Left renal pelvis (tissue), 4 donors: ENCODE measurements at regions not wholly inside any gene's neighbourhood (a gene's known extent, or its start where the extent isn't known, plus 50 kb on each side); places are given as distances from the start of the nearest gene placed in this dataset.

ENCODE experiments used
- DNase-seq, 4 donors: peaks; one replicate each; pipeline ENCODE4 v3.0.0-alpha.2; 2013; ENCODE audit warnings: low read depth in 4 of 4, low spot score in 3 of 4

DNA sequence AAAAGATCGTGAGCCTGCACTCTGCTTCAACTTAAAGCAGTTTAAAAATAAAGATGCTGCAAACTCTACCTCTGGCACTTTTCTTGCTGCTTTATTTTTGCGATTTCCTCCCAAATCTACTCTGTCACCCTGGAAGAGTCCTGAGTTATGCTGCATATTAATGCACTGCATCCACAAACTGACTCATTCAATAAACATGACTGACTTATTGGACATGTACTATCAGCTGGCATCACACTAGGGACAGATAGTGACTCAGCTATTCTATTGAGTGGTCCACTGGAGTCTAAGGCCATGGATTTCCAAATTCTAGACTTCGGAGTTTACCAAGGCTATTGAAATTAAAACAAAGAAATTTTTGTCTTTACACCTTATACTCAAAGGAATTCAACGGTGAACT, 90.7 kb upstream of the PTPRR start:
- no peak for DNase-seq

DNA sequence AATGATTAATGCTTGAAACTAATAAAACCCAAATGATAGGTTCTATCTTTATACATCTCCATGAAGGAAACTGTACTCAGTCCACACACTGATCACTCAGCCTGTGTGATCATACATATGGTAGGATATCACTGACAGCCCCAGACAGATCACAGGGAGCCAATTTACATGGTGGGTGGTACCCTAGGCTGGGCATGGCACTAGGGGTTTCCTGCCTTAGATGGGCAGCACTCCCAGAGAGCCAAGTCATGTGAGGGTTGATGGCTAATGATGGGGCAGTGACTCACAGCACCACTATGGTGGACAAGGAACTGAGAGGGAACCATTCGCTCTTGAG, 89.6 kb upstream of the PTPRR start:
- DNase-seq = no peak

DNA sequence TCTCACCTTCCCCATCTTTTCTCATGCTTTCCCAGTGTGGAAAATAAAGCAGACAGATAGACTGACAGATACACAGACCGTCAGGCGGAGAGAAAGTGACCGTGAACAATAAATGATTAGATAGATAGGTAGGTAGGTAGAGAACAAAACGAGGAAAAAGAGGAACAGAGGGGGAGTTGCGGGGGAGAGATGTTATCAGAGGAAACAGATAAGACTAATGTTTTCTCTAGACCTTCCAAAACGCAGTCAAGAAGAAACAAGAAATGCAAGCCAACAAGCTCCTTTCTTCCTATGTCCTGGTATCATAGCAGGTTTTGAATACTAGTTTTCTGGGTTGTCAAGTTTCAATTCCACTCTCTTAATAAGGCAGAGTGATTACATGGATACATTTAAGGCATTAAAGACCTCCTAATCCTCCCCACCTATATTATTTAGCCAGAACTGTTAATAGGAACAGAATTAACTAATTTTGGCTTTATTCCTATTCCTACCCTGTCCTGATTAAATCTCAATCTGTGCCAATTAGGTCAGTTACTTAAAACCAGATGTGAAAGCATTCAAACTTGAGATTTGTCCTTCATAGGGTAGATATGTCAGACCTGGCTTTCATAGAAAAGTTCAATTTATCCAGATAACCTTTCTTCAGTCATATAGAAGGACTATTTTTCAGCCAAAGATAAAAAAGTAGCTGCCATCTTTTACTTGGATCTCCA, 89.0 kb upstream of the PTPRR start:
- DNase-seq = no peak

DNA sequence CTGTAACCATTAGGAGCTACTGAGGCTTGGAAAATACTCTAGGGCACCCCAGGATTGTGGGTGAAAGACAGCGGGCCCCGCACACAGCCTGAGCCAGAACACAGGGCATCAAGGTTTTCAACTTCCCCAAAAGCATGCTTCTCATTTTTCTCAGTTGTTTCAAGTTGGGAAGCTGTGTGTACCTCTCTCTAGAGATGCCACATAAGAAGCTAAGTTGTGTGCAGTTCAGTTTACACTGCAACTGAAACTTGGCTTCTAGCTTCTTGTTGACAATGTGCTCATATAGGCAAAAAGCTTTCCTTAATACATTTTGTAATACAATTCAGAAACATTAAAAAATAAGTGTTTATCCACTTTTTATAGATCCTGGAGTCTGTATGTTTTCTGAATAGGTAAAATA, 88.1 kb upstream of the PTPRR start:
- DNase-seq = no peak

DNA sequence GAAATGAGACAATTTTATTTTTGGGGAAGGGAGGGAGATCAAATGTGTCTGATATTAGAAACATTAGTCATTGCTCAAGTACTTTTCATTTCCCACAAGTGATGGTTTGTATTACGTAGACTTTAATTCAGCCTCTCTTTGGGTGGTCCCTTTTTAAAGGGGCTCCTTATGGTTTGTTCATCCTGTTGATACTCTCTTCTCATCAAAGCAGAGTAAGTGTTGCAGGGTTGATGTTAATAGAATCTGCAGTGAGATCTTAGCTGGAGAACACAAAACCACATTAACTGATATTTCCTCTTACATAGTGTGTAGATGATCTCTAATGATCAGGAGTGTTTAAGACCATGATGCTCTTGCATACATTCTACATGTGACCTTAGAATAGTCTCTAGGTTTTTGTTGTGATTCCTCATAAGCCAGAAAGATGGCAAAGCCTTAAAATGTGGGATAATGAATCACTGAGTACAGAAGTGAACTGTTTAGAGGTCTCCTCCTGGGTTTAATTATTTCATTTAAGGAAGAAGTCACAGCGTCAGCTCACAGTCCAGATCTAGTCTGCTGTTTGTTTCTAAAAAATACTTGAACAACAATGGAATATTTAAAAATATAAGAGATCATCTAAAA, 87.4 kb upstream of the PTPRR start:
- no peak for DNase-seq

DNA sequence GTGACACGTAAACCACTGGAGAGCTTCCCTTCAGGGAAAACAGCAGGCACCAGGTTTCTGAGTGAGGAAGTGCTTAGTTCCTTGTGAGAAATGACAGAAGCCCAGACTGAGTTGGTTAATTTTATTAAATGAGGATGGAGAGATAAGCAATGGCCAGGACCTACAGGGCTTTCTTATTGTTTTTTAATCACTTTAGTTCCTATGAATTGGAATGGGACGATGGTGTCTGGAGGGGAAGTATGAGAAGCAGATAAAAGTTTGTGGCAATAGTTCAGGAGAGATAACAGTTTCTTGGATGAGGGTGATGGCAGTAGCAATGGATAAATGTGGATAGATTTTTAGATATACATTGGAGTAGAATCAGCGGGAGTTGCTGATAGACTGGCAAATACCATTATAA, 86.5 kb upstream of the PTPRR start:
- DNase-seq = no peak

DNA sequence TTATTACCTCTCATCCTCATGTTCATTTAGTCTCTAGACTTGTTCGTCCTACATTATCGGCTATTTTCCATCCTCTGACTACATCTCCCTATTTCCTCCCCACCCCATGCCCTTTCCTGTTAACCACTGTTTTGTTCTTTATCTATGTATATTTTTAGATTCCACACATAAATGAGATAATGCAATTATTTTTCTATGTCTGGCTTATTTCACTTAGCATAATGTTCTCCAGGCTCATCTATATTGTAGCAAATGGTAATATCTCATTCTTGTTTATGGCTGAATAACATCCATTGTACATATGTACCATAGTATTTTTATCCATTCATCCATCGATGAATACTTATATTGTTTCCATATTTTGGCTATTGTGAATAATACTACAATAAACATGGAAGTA, 84.6 kb upstream of the PTPRR start:
- no peak for DNase-seq

DNA sequence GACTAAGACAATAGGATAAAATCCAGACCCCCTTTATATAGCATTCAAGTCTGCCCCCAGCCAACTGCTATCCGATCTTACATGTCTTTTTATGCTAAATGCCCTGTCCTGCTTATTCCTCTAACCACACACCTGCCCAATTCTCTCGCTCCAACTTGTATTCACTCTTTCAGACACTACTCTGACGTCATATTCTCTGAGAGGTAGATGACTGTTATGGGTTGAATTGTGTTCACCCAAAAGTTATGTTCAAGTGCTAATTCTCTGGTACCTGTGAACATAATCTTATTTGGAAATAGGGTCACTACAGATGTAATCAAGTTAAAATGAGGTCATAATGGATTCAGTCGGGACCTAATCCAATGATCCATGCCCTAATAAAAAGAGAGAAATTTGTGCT, 84.0 kb upstream of the PTPRR start:
- DNase-seq = no peak

DNA sequence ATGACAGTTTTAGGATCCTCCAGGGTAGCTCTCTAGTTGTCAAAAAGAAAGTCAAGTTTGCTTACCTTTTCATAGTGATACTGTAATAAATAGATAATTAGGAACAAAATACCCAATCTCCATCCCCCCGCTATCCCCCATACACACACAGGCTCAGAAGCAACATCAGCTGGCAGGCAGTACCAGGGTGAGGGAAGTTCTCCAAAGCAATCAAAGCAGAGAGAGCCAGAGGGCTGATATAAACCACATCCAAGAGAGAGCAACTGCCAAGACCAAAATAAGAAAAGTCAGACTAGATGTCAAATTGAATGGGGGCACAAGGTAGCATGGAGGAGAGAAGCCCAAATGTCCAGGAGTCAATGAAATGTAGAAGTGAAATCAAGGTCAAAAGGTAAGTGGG, 80.2 kb upstream of the PTPRR start:
- DNase-seq = no peak

DNA sequence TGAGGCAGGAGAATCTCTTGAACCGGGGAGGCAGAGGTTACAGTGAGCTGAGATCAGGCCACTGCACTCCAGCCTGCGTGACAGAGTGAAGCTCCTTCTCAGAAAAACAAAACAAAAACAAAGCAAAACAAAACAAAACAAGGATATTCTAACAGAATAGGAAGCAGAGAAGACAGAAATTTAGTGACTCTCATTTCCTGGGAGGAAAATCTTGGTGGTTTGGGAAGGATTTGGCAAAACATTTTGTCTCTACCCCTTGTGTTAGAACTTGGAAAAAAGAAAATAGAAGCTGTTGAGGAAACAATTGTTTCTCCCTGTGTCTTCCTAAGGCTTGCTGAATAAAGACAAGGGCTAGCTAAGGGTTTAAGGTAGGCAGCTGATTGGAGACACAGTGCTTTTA, 79.7 kb upstream of the PTPRR start:
- DNase-seq = no peak

DNA sequence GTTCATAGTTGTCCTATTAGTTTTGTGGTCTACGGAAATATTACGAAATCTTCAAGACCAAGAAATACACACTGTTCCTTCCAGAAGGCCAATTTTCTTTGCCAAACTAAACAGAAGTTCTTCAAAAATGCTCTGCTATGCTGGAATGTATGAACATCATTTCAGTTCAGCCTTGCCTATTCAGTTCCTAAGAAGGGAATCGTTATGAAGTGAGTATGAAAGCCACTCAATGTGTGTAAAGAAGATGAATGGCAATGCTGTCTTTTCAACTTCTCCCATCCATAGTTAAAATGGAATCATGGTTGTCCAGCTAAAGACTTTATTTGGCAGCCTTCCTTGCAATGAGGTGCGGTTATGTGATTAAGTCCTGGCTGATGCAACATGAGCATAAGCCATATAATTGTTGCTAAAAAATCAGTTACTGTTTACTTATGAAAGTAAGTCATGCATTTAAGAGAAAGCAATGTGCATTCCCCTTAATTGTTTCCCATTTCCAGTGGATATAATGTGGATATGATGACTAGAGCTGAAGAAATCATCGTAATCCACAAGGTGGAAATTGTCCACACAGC, 73.8 kb upstream of the PTPRR start:
- no peak for DNase-seq

DNA sequence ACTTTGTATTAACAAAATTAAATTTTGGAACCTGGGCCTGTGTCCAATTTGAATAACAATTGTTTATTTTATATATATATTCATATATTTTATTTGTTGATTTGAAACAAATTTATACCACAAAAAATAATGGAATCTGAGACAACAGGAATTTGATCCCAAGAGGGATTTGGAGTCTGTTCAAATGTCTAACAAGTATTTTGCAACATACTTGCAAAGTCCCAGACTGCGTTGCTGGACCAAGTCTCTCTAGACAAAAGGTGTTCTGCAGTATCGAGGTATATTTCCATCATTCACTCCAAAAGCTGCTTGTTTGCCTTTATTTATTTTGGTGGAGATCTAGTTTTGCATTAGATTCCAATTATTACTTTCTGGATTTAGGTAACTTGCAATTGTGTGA, 68.7 kb upstream of the PTPRR start:
- DNase-seq = no peak

DNA sequence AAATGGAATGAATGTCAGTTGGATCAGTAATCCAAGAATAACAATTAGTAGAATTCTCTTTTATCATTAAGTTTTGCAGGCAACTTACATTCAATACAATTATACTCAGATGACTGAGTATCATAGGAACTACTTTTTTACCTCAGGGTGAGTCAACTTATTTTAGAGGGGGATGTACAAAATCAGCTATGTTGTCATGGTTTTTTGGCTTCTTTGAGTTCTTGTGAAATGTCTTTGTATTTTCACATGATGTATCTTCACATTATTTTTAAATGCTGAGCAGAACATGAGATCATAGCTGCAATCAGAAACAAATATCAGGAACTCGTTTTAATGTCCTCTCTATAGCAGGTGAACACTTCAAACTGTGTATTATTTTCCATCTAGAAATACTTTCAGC, 65.3 kb upstream of the PTPRR start:
- DNase-seq = no peak

DNA sequence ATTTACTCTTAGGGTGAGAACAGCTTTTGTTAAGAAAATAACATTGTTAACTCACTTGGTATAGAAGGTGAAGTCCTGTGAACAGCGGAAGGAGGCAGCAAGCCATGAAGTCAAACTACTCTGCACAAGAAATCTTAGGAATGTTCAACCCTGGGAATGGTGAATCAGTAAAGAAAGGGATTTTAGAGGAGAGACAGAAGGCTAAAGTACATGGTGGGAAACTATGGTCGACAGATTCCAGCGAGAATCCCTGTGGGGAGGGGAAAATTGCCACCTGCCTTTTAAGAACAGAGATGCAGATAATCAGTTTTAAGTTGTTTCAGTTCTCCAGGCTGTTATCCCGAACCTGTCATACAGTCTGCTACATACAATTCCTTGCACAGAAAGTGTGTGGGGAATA, 63.2 kb upstream of the PTPRR start:
- DNase-seq = peak in 1 of 4 donors; percentile 6

DNA sequence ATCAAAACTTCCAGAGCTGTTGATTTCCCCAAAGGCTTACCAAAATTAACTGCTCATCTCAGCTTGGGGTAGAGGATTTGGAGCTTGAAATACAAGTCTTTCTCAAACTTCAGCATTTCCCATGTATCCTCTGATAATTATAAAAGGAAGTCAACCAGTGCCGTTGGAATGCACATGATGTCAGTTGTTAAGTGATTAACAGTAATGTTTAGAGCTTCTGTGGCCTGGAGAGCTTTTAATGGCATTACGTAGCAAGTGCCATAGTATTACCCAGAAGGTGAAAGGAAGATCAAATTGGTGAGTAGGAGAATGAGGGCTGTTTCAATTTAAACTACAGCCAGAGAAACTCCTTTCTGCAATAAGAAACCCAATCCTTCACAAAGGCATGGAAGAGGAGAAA, 62.5 kb upstream of the PTPRR start:
- peak in 1 of 4 donors; percentile 3 for DNase-seq

DNA sequence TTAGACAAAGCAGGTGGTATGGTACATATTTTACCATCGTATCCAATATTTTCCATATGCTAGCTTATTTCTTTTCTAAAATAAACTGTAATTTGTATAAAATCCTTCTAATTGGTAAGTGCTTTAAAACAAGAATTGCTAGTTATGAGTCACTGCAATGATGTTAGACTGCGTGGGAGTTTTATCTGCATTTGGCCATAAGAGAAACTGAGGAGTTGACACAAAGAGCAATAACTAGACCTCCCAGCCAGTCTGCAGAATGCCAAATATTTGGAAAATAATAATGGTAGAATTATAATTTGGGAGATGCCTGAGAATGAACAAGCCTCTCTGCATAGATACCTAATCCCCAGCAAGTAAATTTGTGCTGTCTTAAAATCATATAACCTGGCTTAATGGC, 61.7 kb upstream of the PTPRR start:
- no peak for DNase-seq

DNA sequence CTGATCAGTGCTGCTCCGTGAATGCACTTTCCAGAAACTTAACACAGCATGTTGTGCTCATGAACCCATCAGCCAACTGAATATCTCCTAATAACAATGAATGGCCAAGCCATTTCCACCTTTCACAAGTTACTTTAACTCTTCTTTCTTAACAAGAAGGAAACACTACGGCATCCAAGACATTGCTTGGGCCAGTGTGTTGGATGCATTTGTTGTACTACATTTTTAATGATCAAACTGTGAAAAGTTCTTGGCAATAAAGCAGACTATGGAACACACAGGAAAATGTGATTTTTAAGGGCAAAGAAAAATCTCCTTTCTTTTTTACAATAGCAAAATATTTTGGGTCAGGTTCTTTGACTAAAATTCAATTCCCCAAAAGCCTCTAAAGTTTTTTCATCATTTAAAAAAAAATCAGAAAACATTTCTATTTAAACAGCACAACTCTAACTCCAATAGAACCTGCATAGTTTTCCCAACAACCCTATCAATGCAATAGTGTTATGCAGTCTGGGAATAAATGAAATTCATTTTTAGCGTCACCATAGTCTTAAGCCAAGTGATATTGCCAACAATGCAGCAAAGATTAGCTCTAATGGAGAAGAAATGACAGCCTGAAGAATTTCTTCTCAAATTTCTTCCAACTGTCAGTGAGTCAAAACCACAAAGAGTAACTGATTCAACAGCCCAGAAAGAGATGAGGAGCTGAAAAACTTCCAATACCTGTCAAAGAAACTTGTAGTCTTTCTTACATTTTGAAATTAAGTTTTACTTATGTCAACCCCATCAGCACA, 50.7 kb upstream of the PTPRR start:
- no peak for DNase-seq
